Tongue (tissue), 1 donor: ENCODE measurements at regions not wholly inside any gene's neighbourhood (a gene's known extent, or its start where the extent isn't known, plus 50 kb on each side); places are given as distances from the start of the nearest gene placed in this dataset.

Source experiments
- DNase-seq: peaks from one replicate; pipeline ENCODE4 v3.0.0-alpha.2; 2015

- no peak for DNase-seq
Measured at GRCh38 chrX:141641138-141641537, 51.6 kb downstream of the SPANXA2 start.

GRCh38 chrX:141642979-141643378 is 53.5 kb downstream of the SPANXA2 start:
- DNase-seq, result peak; percentile 15
